DMS79 (cell line): ENCODE measurements at regions not wholly inside any gene's neighbourhood (a gene's known extent, or its start where the extent isn't known, plus 50 kb on each side); places are given as distances from the start of the nearest gene placed in this dataset.
A peak's percentile ranks its signal among the peaks of the same experiment; 100 is the strongest.
"Not testable (repeated sequence)": the region's sequence is repeated elsewhere in the genome, so short reads cannot be mapped to it uniquely, and the experiment has no call there.

Experiments used
- DNase-seq: peaks from one replicate; lab custom pipeline; 2025; lab: John Stamatoyannopoulos, UW

GRCh38 chr10:113495553-113495952 lies 57.3 kb upstream of the HABP2 start:
- DNase-seq = no peak

DNA sequence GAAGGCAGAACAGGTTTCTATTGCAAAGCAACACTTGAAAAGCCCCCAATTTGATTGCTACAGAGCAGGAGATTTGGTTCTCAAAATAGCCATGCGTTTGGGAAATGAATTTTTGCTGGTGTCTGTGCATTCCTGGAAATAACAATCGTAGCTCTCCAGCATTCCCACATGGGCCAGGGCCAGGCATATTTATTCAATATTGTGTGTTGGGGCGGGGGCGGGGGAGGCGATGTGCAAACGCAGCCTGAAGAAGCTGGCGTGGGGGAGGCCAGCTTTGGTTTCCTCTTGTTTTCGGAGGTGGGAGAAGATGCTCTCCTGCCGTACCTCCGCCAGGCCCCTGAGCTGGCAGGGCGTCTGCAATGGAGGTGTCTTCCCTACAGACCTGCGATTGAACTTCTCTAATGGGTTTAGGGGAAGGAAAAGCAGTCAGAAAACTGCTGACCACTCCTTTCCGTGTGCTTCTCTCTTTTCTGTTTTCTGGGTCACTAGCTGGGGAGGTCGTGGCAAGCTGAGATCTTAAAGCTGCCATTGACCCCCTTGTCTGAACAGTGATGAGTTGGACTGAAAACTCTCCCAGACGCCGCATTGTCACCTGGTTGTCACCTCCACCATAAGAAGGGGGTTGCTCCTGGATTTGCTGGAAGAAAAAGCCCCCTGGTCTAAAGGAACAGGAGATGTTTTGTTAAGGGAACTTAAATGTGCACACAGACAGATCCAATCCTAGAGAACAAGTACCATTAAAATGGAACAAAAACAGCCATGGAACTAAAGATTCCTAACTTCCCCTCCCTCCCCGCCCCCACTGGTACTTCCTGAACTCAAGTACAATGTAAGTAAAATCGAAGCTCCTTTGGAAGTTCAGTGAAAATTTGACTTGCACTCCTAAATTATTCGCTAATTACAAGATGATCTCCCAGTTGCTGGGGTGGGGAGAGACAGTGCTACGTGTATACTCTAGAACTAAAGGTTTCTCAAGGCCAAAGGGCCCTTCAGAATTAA lies 56.4 kb upstream of the HABP2 start:
- DNase-seq = no peak

DNA sequence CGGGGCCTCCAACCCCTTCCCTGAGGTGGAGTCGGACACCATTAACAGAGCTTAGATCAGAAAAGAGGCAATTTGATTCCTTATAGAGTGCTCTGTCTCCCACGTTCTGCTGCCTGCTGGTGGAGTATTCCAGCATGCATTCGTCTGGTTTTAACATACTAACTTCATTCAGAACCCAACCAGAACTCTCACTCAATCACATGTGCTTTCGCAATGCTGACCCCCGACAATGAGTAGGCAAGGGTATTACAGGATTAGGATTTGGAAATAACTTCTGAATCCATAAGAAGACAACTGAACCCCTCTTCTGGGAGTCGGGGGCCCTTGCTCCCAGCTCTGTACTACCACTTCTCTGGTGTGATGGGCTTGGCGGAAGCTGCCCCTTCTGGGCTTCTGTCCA lies 55.7 kb upstream of the HABP2 start:
- no peak for DNase-seq

DNA sequence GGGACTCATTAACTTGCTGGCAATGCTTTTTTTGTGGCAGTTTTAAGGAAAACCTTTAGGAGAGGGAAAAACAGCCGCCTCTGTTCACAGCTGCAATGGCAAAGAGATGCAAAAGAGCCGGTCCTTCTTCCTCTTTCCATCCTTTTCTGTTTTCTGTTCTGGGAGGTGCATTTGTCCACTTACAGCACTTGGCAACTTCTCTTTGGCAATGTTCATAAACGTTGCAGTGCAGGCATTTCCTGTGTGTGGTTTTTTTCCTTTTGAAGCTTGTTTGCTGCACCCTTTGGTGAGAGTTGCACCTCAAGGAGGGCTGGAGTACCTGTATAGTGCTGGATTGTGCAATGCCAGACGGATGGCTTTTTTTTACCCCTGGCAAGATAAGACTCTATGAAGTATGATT lies 53.9 kb upstream of the HABP2 start:
- peak; percentile 23 for DNase-seq

GRCh38 chr10:113499806-113500205 lies 53.0 kb upstream of the HABP2 start:
- DNase-seq = no peak

DNA sequence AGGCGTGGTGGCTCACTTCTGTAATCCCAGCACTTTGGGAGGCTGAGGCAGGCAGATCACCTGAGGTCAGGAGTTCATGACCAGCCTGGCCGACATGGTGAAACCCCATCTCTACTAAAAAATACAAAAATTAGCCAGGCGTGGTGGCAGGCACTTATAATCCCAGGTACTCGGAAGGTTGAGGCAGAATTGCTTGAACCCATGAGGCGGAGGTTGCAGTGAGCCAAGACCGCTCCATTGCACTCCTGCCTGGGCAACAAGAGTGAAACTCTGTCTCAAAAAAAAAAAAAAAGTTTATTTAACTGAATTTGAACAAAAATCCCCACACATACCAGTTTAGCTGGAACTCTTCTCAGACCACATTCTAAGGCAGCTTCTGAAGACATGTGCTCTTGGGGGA lies 51.8 kb upstream of the HABP2 start:
- DNase-seq = not testable (repeated sequence)
